HG03565 (cell line): ENCODE measurements at regions not wholly inside any gene's neighbourhood (a gene's known extent, or its start where the extent isn't known, plus 50 kb on each side); places are given as distances from the start of the nearest gene placed in this dataset.

Experiments
- ATAC-seq: cut with Tn5 transposase; IDR thresholded peaks from one replicate; pipeline ENCODE4 v1.9.1; 2021; ENCODE audit warnings: mild to moderate bottlenecking, moderate library complexity; ENCODE audit not compliant: unreplicated experiment

GRCh38 chr16:87178177-87178863, 138.9 kb downstream of the C16orf95 start:
- ATAC-seq = no peak

- no peak for ATAC-seq
Observed at GRCh38 chr16:87178977-87179376, 138.2 kb downstream of the C16orf95 start.

GRCh38 chr16:87180069-87180468, 137.1 kb downstream of the C16orf95 start:
- ATAC-seq = no peak

- ATAC-seq = no peak
Observed at GRCh38 chr16:87182759-87183158, 134.4 kb downstream of the C16orf95 start.

- ATAC-seq = no peak
Observed at GRCh38 chr16:87183647-87184046, 133.5 kb downstream of the C16orf95 start.

GRCh38 chr16:87185308-87185707, 131.9 kb downstream of the C16orf95 start:
- ATAC-seq = no peak

- ATAC-seq = no peak
Observed at GRCh38 chr16:87185983-87186382, 131.2 kb downstream of the C16orf95 start.

- no peak for ATAC-seq
Observed at GRCh38 chr16:87186446-87186845, 130.7 kb downstream of the C16orf95 start.

GRCh38 chr16:87186876-87187533, 130.2 kb downstream of the C16orf95 start:
- no peak for ATAC-seq

- no peak for ATAC-seq
Observed at GRCh38 chr16:87188104-87188503, 129.1 kb downstream of the C16orf95 start.

GRCh38 chr16:87189426-87189825, 127.8 kb downstream of the C16orf95 start:
- no peak for ATAC-seq

- no peak for ATAC-seq
Observed at GRCh38 chr16:87190288-87191230, 126.6 kb downstream of the C16orf95 start.

- ATAC-seq = no peak
Observed at GRCh38 chr16:87192452-87193073, 124.6 kb downstream of the C16orf95 start.

GRCh38 chr16:87194172-87194571, 123.0 kb downstream of the C16orf95 start:
- ATAC-seq = no peak

- no peak for ATAC-seq
Observed at GRCh38 chr16:87195161-87195560, 122.0 kb downstream of the C16orf95 start.

- no peak for ATAC-seq
Observed at GRCh38 chr16:87196231-87196630, 121.0 kb downstream of the C16orf95 start.

GRCh38 chr16:87196661-87197060, 120.5 kb downstream of the C16orf95 start:
- no peak for ATAC-seq

GRCh38 chr16:87198328-87198832, 118.8 kb downstream of the C16orf95 start:
- ATAC-seq = no peak

GRCh38 chr16:87198881-87199280, 118.3 kb downstream of the C16orf95 start:
- no peak for ATAC-seq

GRCh38 chr16:87199379-87199778, 117.8 kb downstream of the C16orf95 start:
- no peak for ATAC-seq

GRCh38 chr16:87199901-87200300, 117.3 kb downstream of the C16orf95 start:
- ATAC-seq = no peak
